ENCODE measurements at regions not wholly inside any gene's neighbourhood (a gene's known extent, or its start where the extent isn't known, plus 50 kb on each side); places are given as distances from the start of the nearest gene placed in this dataset.
A peak's percentile ranks its signal among the peaks of the same experiment; 100 is the strongest.
"Not testable (repeated sequence)": the region's sequence is repeated elsewhere in the genome, so short reads cannot be mapped to it uniquely, and the experiment has no call there.

GRCh38 chr13:44664308-44664707 is 88.2 kb upstream of the TSC22D1 start:
- no peak for DNase-seq (ENCODE audit: low read depth in 2 of 2)

GRCh38 chr13:44662515-44662914 is 86.4 kb upstream of the TSC22D1 start:
- no peak for DNase-seq (ENCODE audit: low read depth in 2 of 2)

- no peak for DNase-seq (ENCODE audit: low read depth in 2 of 2)
Observed at GRCh38 chr13:44661936-44662335, 85.8 kb upstream of the TSC22D1 start.

GRCh38 chr13:44660050-44660449 is 83.9 kb upstream of the TSC22D1 start:
- DNase-seq (ENCODE audit: low read depth in 2 of 2), result no peak

GRCh38 chr13:44652962-44653660 is 77.0 kb upstream of the TSC22D1 start:
- DNase-seq (ENCODE audit: low read depth in 2 of 2), result no peak

- DNase-seq (ENCODE audit: low read depth in 2 of 2), result no peak
Observed at GRCh38 chr13:44652168-44652567, 76.0 kb upstream of the TSC22D1 start.

- no peak for DNase-seq (ENCODE audit: low read depth in 2 of 2)
Observed at GRCh38 chr13:44651724-44652123, 75.6 kb upstream of the TSC22D1 start.

- no peak for DNase-seq (ENCODE audit: low read depth in 2 of 2)
Observed at GRCh38 chr13:44651209-44651608, 75.1 kb upstream of the TSC22D1 start.

- no peak for DNase-seq (ENCODE audit: low read depth in 2 of 2)
Observed at GRCh38 chr13:44649834-44650233, 73.7 kb upstream of the TSC22D1 start.

GRCh38 chr13:44649104-44649428 is 72.9 kb upstream of the TSC22D1 start:
- DNase-seq (ENCODE audit: low read depth in 2 of 2), result peak; percentile 6 to 38

- no peak for DNase-seq (ENCODE audit: low read depth in 2 of 2)
Observed at GRCh38 chr13:44648392-44649103, 72.4 kb upstream of the TSC22D1 start.

GRCh38 chr13:44647560-44647959 is 71.4 kb upstream of the TSC22D1 start:
- DNase-seq (ENCODE audit: low read depth in 2 of 2), result not testable (repeated sequence)

- DNase-seq (ENCODE audit: low read depth in 2 of 2), result no peak
Observed at GRCh38 chr13:44646044-44646443, 69.9 kb upstream of the TSC22D1 start.

GRCh38 chr13:44643256-44643655 is 67.1 kb upstream of the TSC22D1 start:
- DNase-seq (ENCODE audit: low read depth in 2 of 2), result no peak

GRCh38 chr13:44637581-44637980 is 61.5 kb upstream of the TSC22D1 start:
- no peak for DNase-seq (ENCODE audit: low read depth in 2 of 2)

- no peak for DNase-seq (ENCODE audit: low read depth in 2 of 2)
Observed at GRCh38 chr13:44629465-44630183, 53.5 kb upstream of the TSC22D1 start.

GRCh38 chr13:44628826-44629225 is 52.7 kb upstream of the TSC22D1 start:
- not testable (repeated sequence) for DNase-seq (ENCODE audit: low read depth in 2 of 2)

GRCh38 chr13:44627441-44627840 is 51.3 kb upstream of the TSC22D1 start:
- no peak for DNase-seq (ENCODE audit: low read depth in 2 of 2)

- no peak for DNase-seq (ENCODE audit: low read depth in 2 of 2)
Observed at GRCh38 chr13:44626176-44626575, 50.0 kb upstream of the TSC22D1 start.

Data from stimulated activated CD4-positive, alpha-beta T cell treated with anti-CD3 and anti-CD28 coated beads, Interleukin-4, amount 100 ng/mL, for 48 hours (primary cell).